HG02623 (cell line): ENCODE measurements at regions not wholly inside any gene's neighbourhood (a gene's known extent, or its start where the extent isn't known, plus 50 kb on each side); places are given as distances from the start of the nearest gene placed in this dataset.
A peak's percentile ranks its signal among the peaks of the same experiment; 100 is the strongest.
"Not testable (repeated sequence)": the region's sequence is repeated elsewhere in the genome, so short reads cannot be mapped to it uniquely, and the experiment has no call there.

ENCODE experiments used
- ATAC-seq: cut with Tn5 transposase; IDR thresholded peaks from one replicate; pipeline ENCODE4 v1.9.1; 2021; ENCODE audit warnings: moderate library complexity; ENCODE audit not compliant: unreplicated experiment

DNA sequence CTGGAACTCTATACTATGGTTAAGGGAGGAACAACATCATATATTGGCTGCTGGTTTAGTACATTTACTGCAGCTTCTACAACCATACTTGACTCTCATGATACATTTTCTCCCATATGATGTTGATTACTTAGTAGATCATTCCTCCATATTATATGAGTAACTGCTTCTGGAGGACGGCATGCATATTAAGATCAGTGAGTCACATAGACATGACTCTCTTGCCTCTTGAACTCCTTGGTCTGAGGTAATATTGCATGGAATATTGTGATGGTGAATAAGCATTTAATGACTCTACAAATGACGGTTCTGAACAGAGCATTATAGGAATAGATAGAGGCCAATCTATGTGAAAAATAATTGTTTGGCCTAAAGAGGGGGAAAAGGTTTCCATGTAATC, 418.8 kb upstream of the SPHKAP start:
- no peak for ATAC-seq

GRCh38 chr2:228599781-228600180, 418.3 kb upstream of the SPHKAP start:
- ATAC-seq, result no peak

GRCh38 chr2:228599297-228599696, 417.8 kb upstream of the SPHKAP start:
- no peak for ATAC-seq

GRCh38 chr2:228597032-228597431, 415.5 kb upstream of the SPHKAP start:
- ATAC-seq, result no peak

DNA sequence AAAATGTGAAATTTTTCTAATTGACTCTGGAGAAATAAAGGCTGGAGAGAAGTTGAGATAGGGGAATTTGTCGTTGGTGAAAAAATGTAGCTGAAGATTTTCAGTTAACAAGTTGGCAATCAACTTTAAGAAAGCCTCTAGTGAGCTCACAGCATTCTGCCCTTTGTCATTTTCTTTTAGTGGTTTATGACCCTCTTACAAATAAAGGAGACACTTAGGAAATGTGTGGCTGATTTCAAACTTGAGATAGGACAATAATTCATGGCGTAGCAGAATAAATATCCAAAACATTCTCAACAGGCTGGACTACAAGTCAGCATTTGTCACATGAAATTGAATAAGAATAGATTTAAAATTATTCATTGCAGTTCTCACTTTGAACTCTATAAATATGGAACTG, 412.5 kb upstream of the SPHKAP start:
- ATAC-seq, result no peak

- no peak for ATAC-seq
These were observed 411.4 kb upstream of the SPHKAP start for GRCh38 chr2:228592925-228593324.

DNA sequence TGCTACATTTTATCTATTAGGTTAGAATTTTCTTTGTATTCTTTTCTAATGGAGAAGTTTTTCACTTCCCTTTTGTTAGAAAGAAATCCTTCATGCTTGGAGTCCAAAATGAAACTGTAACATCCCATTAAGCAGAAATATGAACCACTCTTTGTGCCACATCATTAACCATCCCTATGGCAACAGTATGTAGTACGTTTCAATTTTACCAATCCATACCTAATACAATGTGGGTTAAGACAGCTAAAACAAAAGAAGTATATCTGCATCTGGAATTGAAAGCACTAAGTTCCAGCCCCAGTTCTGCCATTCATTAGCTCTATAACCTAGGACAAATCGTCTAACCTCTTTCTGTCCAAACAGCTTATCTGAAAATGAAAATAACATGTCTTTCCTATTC, 409.2 kb upstream of the SPHKAP start:
- ATAC-seq, result peak; percentile 95

DNA sequence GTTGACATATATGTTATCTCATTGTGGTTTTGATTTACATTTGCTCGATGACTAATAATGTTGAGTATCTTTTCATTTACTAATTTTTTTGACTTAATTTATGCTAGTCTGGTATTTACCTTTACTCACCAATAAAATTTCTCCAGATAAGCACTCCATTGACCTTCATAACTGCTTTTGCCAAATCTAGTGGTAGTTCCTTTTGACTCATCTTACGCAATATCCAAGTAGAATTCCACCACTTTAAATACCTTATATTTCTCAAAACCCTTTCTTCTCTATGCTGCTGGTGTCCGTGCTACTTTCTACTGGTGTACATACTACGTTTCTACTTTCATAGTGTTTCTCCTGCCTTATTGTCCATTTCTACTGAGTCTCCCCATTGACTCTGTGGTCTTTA, 407.6 kb upstream of the SPHKAP start:
- no peak for ATAC-seq

DNA sequence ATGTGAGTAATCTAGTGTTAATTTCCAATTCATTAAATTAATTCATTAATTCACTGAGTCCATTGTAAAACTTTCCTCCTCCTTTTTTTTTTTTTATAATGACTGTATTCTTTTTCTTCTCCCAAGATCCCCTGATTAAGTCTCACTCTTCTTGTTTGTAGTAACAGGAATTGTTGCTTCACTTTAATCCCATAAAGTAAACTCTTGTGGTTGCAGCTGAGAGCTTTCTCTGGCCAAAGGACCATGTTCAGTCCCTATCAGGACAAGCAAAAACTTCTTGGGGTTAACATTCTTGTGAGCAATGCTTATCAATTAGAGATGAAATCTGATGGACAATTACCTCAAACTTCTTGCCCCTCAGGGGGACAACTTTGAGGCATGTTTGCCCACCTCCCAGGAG, 400.2 kb upstream of the SPHKAP start:
- no peak for ATAC-seq

GRCh38 chr2:228575897-228576296, 394.4 kb upstream of the SPHKAP start:
- no peak for ATAC-seq

GRCh38 chr2:228568275-228568674, 386.8 kb upstream of the SPHKAP start:
- not testable (repeated sequence) for ATAC-seq

- no peak for ATAC-seq
These were observed 380.3 kb upstream of the SPHKAP start for GRCh38 chr2:228561816-228562215.

DNA sequence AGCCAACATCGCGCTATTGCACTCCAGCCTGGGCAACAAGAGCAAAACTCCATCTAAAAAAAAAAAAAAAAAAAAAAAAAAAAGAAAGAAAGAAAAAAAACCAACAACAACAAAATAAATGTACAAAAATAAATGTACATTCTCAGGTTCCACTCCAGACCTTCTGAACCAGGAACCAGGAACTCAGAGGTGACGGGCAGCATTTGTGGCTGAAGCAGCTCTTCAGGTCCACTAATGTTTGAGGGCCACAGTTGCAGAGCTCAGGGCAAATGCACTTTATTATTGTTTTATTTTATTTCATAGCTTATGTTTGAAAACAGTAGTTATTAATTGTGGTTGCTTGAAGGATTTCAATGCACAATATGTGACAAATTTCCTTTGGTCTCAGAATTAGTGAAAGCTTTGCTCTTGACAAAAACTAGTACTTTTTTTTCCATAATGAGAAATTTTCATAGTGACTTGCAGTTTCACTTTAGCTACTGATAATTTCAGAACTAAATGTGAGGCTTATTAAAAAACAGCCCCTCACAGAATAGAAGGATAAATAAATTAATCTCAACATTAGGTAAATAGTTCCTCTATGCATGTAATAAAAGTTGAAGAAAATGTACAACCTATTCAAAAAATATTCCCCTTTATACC, 378.4 kb upstream of the SPHKAP start:
- ATAC-seq, result no peak

GRCh38 chr2:228556717-228557116, 375.2 kb upstream of the SPHKAP start:
- ATAC-seq, result no peak

DNA sequence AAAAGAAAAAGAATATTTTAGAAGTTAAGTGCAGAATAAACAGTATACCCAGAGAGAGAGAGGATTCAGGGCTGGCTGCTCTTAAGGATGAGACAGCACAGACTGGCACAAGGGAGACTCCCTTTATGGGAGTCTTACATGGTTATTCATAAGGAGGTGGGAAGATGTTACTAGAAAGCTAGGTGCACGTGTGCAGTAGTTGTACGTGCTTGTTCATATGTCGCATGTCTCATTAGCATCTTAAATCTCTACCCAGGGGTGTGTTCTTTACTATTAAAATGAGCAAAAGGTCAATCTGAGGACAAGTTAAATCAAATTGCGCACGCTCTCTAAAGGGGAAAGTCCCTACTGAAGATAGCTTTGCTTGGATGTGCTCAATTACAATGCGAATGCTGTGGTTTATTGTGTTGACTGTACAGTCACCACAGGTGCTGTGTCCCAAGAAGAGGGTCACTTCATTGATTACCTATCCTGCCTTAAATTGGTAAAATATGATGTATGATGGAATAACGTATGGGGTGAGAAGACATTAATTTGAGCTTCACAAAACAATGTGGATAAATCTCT, 368.0 kb upstream of the SPHKAP start:
- no peak for ATAC-seq

- ATAC-seq, result no peak
These were observed 366.7 kb upstream of the SPHKAP start for GRCh38 chr2:228548230-228548629.

DNA sequence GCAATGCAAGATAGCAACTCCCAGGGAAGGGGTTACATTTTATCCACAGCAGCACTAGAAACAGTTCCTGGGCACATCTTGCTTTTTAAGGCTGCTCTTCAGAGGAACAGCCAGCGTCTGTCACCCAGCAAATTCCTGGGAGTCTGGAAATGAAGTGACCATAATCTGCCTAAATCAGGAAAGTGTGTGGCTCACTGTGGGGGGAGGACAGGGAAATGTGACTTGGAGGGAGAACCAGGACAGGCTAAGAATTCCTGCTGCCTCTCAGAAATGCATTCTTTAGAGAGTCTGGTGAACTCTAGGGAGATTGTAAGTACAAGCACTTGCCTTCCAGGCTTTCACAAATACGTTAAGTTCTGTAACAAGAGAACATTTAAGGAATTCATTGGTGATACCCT, 364.3 kb upstream of the SPHKAP start:
- no peak for ATAC-seq

- no peak for ATAC-seq
These were observed 363.7 kb upstream of the SPHKAP start for GRCh38 chr2:228545041-228545747.

GRCh38 chr2:228543117-228543516, 361.6 kb upstream of the SPHKAP start:
- no peak for ATAC-seq

- ATAC-seq, result no peak
These were observed 360.8 kb upstream of the SPHKAP start for GRCh38 chr2:228542277-228542676.

GRCh38 chr2:228541789-228542188, 360.3 kb upstream of the SPHKAP start:
- ATAC-seq, result no peak

- no peak for ATAC-seq
These were observed 359.5 kb upstream of the SPHKAP start for GRCh38 chr2:228540976-228541375.
